ENCODE measurements at regions not wholly inside any gene's neighbourhood (a gene's known extent, or its start where the extent isn't known, plus 50 kb on each side); places are given as distances from the start of the nearest gene placed in this dataset.
A peak's percentile ranks its signal among the peaks of the same experiment; 100 is the strongest.

GRCh38 chr22:25447067-25447685 lies 117.3 kb upstream of the GRK3 start:
- H3K4me2 ChIP-seq (ENCODE audit: low read length) = peak overlapping the region; percentile 30
- no peaks in the 10 kb centered on the region for H3K27me3 ChIP-seq (ENCODE audit: insufficient read depth, low read depth, low read length)
- H3K9me2 ChIP-seq (ENCODE audit: insufficient read depth, low read length) = no peaks in the 10 kb centered on the region
- peak overlapping the region; percentile 78 for H3K9ac ChIP-seq (ENCODE audit: low read length)
- H4K20me1 ChIP-seq (ENCODE audit: insufficient read depth) = no peaks in the 10 kb centered on the region
- H3F3A ChIP-seq (ENCODE audit: insufficient read depth, low read length, poor library complexity, severe bottlenecking) = no peaks in the 10 kb centered on the region
- H3K4me3 ChIP-seq (ENCODE audit: low read length) = peak overlapping the region; percentile 87
- H3K36me3 ChIP-seq (ENCODE audit: insufficient read depth, low read length) = no peaks in the 10 kb centered on the region
- H3K9me3 ChIP-seq (ENCODE audit: low read length) = no peaks in the 10 kb centered on the region
- peak overlapping the region; percentile 42 for H2AFZ ChIP-seq (ENCODE audit: low read depth, low read length)
- no peak for TF ChIP-seq EP300 (conservative IDR thresholded peaks at IDR 0.05; ENCODE audit: poor library complexity, severe bottlenecking)
- TF ChIP-seq CTCF (IDR thresholded peaks at IDR 0.05; ENCODE audit: poor library complexity, severe bottlenecking) = no peak
- TF ChIP-seq TAF1 (IDR thresholded peaks at IDR 0.05; ENCODE audit: low read depth) = no peak
- H3K27ac ChIP-seq (ENCODE audit: low read length) = no peak overlapping the region
- peaks cover 41% of the 10 kb centered on the region for H3K79me2 ChIP-seq (replicated peaks; ENCODE audit: insufficient read depth, low read length)

- Histone ChIP-seq H4K20me1 (ENCODE audit: insufficient read depth) (no peaks in the 10 kb centered on the region), H3F3A (ENCODE audit: insufficient read depth, low read length, poor library complexity, severe bottlenecking) (no peaks in the 10 kb centered on the region), H2AFZ (ENCODE audit: low read depth, low read length) (peak overlapping the region; percentile 80), H3K9ac (ENCODE audit: low read length) (peak overlapping the region; percentile 78), H3K36me3 (ENCODE audit: insufficient read depth, low read length) (no peaks in the 10 kb centered on the region), H3K27me3 (ENCODE audit: insufficient read depth, low read depth, low read length) (no peaks in the 10 kb centered on the region), H3K79me2 (replicated peaks; ENCODE audit: insufficient read depth, low read length) (peaks cover 48% of the 10 kb centered on the region), H3K9me2 (ENCODE audit: insufficient read depth, low read length) (no peaks in the 10 kb centered on the region), H3K27ac (ENCODE audit: low read length) (peak overlapping the region; percentile 54), H3K9me3 (ENCODE audit: low read length) (no peaks in the 10 kb centered on the region), H3K4me3 (ENCODE audit: low read length) (peak overlapping the region; percentile 87), H3K4me2 (ENCODE audit: low read length) (peak overlapping the region; percentile 87)
- TF ChIP-seq EZH2 (IDR thresholded peaks at IDR 0.05; ENCODE audit: borderline replicate concordance, insufficient read depth, low read length, poor library complexity, severe bottlenecking) (no peak), TAF1 (IDR thresholded peaks at IDR 0.05; ENCODE audit: low read depth) (no peak), SMC3 (conservative IDR thresholded peaks at IDR 0.05; ENCODE audit: poor library complexity) (peak; percentile 91), REST (IDR thresholded peaks at IDR 0.05; ENCODE audit: borderline replicate concordance) (peak; percentile 45), RAD21 (conservative IDR thresholded peaks at IDR 0.05) (peak; percentile 76), EP300 (conservative IDR thresholded peaks at IDR 0.05; ENCODE audit: poor library complexity, severe bottlenecking) (peak; percentile 29), MXI1 (conservative IDR thresholded peaks at IDR 0.05; ENCODE audit: poor library complexity, severe bottlenecking) (peak; percentile 95), CTCF (IDR thresholded peaks at IDR 0.05; ENCODE audit: poor library complexity, severe bottlenecking) (peak; percentile 99), POLR2AphosphoS5 (IDR thresholded peaks at IDR 0.05) (peak; percentile 71)
These were observed 116.6 kb upstream of the GRK3 start for GRCh38 chr22:25447686-25448434.
